Spleen (tissue), 11 donors: ENCODE measurements at regions not wholly inside any gene's neighbourhood (a gene's known extent, or its start where the extent isn't known, plus 50 kb on each side); places are given as distances from the start of the nearest gene placed in this dataset.

ENCODE experiments used
- DNase-seq: peaks from one replicate; pipeline ENCODE4 v3.0.0-alpha.2; 2020
- H3K27ac ChIP-seq, 8 donors: fragments of 200-600 bp; sonication (generic) in 7 of 8; 1 replicate in 4 of 8; 2 replicates in 4 of 8; pipeline versions ENCODE4 v1.5.0 to v1.8.0; 2016 to 2021; ENCODE audit warnings: inconsistent platforms in 4 of 8, mild to moderate bottlenecking in 4 of 8, moderate library complexity in 1 of 8
- H3K27me3 ChIP-seq, 7 donors: fragments of 200-600 bp; sonication (generic) in 6 of 7; replicated peaks in 1 of 7; 1 replicate in 4 of 7; 2 replicates in 3 of 7; pipeline versions ENCODE4 v1.5.0 to v1.8.0; 2016 to 2021; ENCODE audit warnings: inconsistent platforms in 3 of 7, mild to moderate bottlenecking in 1 of 7
- H3K36me3 ChIP-seq, 6 donors: fragments of 200-600 bp; sonication (generic) in 5 of 6; 1 replicate in 4 of 6; 2 replicates in 2 of 6; pipeline versions ENCODE4 v1.5.0 to v1.8.0; 2016 to 2021; ENCODE audit warnings: inconsistent platforms in 2 of 6
- H3K4me1 ChIP-seq, 6 donors: fragments of 200-600 bp; sonication (generic) in 5 of 6; 1 replicate in 3 of 6; 2 replicates in 3 of 6; pipeline versions ENCODE4 v1.5.0 to v1.8.0; 2016 to 2021; ENCODE audit warnings: inconsistent platforms in 3 of 6
- H3K4me3 ChIP-seq, 8 donors: fragments of 200-600 bp; sonication (generic) in 7 of 8; 1 replicate in 4 of 8; 2 replicates in 4 of 8; pipeline versions ENCODE4 v1.5.0 to v1.8.0; 2016 to 2021; ENCODE audit warnings: inconsistent platforms in 4 of 8, mild to moderate bottlenecking in 4 of 8, moderate library complexity in 2 of 8
- H3K9me3 ChIP-seq, 8 donors: fragments of 200-600 bp; sonication (generic) in 7 of 8; 1 replicate in 4 of 8; 2 replicates in 4 of 8; pipeline versions ENCODE4 v1.5.0 to v1.8.0; 2016 to 2021; ENCODE audit warnings: inconsistent platforms in 4 of 8
- POLR2A ChIP-seq, 3 donors: fragments of 450-650 bp; IDR thresholded peaks; one replicate each; pipeline ENCODE4 v1.5.1; 2017; ENCODE audit warnings: antibody characterized with exemption in 3 of 3, mild to moderate bottlenecking in 1 of 3
- POLR2AphosphoS5 ChIP-seq, 3 donors: sonication (generic); formaldehyde crosslinking; IDR thresholded peaks; one replicate each; pipeline ENCODE4 v1.5.1; 2017; ENCODE audit warnings: antibody characterized with exemption in 3 of 3
- WGBS, 5 donors: extraction: QIAGEN DNeasy Blood & Tissue Kit in 3 of 5; methylation state at CpG; one replicate each; pipeline versions ENCODE4 v1.1.5 to v1.1.7; 2013 to 2018; 5-methylcytosine and 5-hydroxymethylcytosine counted together
- intact Hi-C: fragments of 100-400 bp; cut with DNase I; formaldehyde crosslinking; loops from one replicate; pipeline ENCODE4 v1.15.0; 2023; ENCODE audit warnings: low total_unique reads
- TF ChIP-seq, protein P1 (sequence below), 11 experiments: fragments of 200-600 bp in 7 of 11; fragments of 450-650 bp in 4 of 11; sonication (generic) in 4 of 11; IDR thresholded peaks in 8 of 11; conservative IDR thresholded peaks in 3 of 11; 1 replicate in 7 of 11; 2 replicates in 4 of 11; pipeline versions ENCODE4 v1.4.0 to v1.8.0; 2016 to 2021; ENCODE audit warnings: antibody characterized with exemption in 11 of 11, inconsistent platforms in 4 of 11, mild to moderate bottlenecking in 1 of 11
- donor health status: healthy with polysubstance abuse.
- donor health status: DM: no; HTN: no; CAD: no; lungs with moderate emphysema.
- donor health status: DM: no; HTN: no; CAD: no.
- donor health status: Bipolar disorder and iron deficiency.
- donor health status: healthy.
- donor health status: DM: no; HTN: no; CAD: no.
- donor health status: DM: yes; HTN: yes; CAD: no.

DNA sequence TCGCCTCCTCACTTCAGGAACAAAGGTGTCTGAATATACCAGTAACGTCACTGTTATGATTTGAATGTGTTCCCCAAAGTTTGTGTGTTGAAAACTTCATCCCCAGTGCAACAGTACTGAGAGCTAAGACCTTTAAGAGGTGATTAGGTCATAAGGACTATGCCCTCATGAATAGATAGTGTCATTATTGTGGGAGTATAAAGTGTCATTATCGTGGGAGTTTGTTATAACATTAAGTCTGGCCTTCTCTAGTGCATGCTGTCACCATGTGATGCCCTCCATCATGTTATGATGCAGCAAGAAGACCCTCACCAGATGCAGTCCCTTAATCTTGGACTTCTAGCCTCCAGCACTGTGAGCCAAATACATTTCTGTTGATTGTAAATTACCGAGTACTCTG is 53.7 kb upstream of the TLE3 start:
- H3K4me3 ChIP-seq = no peak overlapping the region
- WGBS, 5 donors = 77 to 89% (median 84%) methylated on average over 4 of the region's 4 CpGs
- TF ChIP-seq POLR2AphosphoS5 (IDR thresholded peaks at IDR 0.05) (no peak), POLR2A (IDR thresholded peaks at IDR 0.05) (no peak)
- TF ChIP-seq, protein P1, sequence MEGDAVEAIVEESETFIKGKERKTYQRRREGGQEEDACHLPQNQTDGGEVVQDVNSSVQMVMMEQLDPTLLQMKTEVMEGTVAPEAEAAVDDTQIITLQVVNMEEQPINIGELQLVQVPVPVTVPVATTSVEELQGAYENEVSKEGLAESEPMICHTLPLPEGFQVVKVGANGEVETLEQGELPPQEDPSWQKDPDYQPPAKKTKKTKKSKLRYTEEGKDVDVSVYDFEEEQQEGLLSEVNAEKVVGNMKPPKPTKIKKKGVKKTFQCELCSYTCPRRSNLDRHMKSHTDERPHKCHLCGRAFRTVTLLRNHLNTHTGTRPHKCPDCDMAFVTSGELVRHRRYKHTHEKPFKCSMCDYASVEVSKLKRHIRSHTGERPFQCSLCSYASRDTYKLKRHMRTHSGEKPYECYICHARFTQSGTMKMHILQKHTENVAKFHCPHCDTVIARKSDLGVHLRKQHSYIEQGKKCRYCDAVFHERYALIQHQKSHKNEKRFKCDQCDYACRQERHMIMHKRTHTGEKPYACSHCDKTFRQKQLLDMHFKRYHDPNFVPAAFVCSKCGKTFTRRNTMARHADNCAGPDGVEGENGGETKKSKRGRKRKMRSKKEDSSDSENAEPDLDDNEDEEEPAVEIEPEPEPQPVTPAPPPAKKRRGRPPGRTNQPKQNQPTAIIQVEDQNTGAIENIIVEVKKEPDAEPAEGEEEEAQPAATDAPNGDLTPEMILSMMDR (IDR thresholded peaks at IDR 0.05 in 8 of 11, conservative IDR thresholded peaks at IDR 0.05 in 3 of 11) = no peak
- H3K27ac ChIP-seq = no peak overlapping the region
- intact Hi-C loops = no loop called here
- DNase-seq = no peak
- no peaks in the 10 kb centered on the region for H3K9me3 ChIP-seq
- no peaks in the 10 kb centered on the region for H3K36me3 ChIP-seq
- H3K4me1 ChIP-seq = peaks cover 0 to 51% (median 19%) of the 10 kb centered on the region in 6 donors
- peaks cover 0 to 33% (median 0%) of the 10 kb centered on the region in 7 donors for H3K27me3 ChIP-seq

DNA sequence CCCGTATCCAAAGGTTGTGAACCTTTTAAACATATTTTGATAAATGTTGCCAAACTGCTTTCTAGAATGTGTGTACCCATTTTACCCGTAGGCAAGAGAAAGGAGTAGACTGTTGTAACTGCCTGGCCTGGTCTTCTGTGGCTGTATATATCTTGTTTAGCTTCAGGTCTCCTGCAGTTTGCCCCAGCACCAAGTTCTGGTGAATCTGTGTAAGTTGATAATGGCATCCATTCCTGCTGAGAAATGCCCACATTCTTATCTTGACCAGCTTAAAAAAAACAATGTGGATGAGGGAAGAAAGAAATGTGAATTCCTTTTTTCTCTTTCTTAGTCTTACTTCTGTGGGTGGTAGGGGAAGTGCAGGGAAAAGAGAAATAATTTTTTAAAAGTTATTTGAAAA is 53.3 kb upstream of the TLE3 start:
- Histone ChIP-seq H3K4me3 (no peak overlapping the region), H3K36me3 (no peaks in the 10 kb centered on the region), H3K4me1 (peaks cover 0 to 47% (median 19%) of the 10 kb centered on the region in 6 donors), H3K27ac (no peak overlapping the region), H3K9me3 (no peaks in the 10 kb centered on the region), H3K27me3 (peaks cover 0 to 34% (median 0%) of the 10 kb centered on the region in 7 donors)
- DNase-seq = no peak
- intact Hi-C loops = no loop called here
- no peak for TF ChIP-seq POLR2AphosphoS5 (IDR thresholded peaks at IDR 0.05)
- 88 to 97% (median 92%) methylated on average over 2 of the region's 2 CpGs for WGBS, 5 donors

GRCh38 chr15:70150405-70150747 is 52.7 kb upstream of the TLE3 start:
- Histone ChIP-seq H3K27ac (no peak overlapping the region), H3K36me3 (no peaks in the 10 kb centered on the region), H3K4me3 (no peak overlapping the region), H3K27me3 (peaks cover 0 to 35% (median 0%) of the 10 kb centered on the region in 7 donors), H3K4me1 (peaks cover 0 to 42% (median 19%) of the 10 kb centered on the region in 6 donors), H3K9me3 (no peaks in the 10 kb centered on the region)
- DNase-seq = no peak
- intact Hi-C loops = no loop called here
- no peak for TF ChIP-seq POLR2AphosphoS5 (IDR thresholded peaks at IDR 0.05)
- TF ChIP-seq POLR2A (IDR thresholded peaks at IDR 0.05) = no peak
- TF ChIP-seq, protein P1 (IDR thresholded peaks at IDR 0.05 in 8 of 11, conservative IDR thresholded peaks at IDR 0.05 in 3 of 11) = no peak

- no peaks in the 10 kb centered on the region for H3K36me3 ChIP-seq
- intact Hi-C loops = no loop called here
- no peak overlapping the region for H3K27ac ChIP-seq
- peaks cover 0 to 37% (median 18%) of the 10 kb centered on the region in 6 donors for H3K4me1 ChIP-seq
- peaks cover 0 to 40% (median 0%) of the 10 kb centered on the region in 7 donors for H3K27me3 ChIP-seq
- H3K4me3 ChIP-seq = no peak overlapping the region
- no peaks in the 10 kb centered on the region for H3K9me3 ChIP-seq
- 70 to 84% (median 84%) methylated on average over 4 of the region's 4 CpGs for WGBS, 5 donors
- DNase-seq = no peak
- TF ChIP-seq POLR2A (IDR thresholded peaks at IDR 0.05) (no peak), POLR2AphosphoS5 (IDR thresholded peaks at IDR 0.05) (no peak)
- TF ChIP-seq, protein P1 (IDR thresholded peaks at IDR 0.05 in 8 of 11, conservative IDR thresholded peaks at IDR 0.05 in 3 of 11) = no peak
These were observed 52.1 kb upstream of the TLE3 start for GRCh38 chr15:70149667-70150404.
